HG02970 (cell line): ENCODE measurements at regions not wholly inside any gene's neighbourhood (a gene's known extent, or its start where the extent isn't known, plus 50 kb on each side); places are given as distances from the start of the nearest gene placed in this dataset.

ENCODE experiments used
- ATAC-seq: cut with Tn5 transposase; IDR thresholded peaks from one replicate; pipeline ENCODE4 v1.9.1; 2021; ENCODE audit warnings: mild to moderate bottlenecking, moderate library complexity, moderate number of reproducible peaks; ENCODE audit not compliant: unreplicated experiment, low FRiP score

GRCh38 chr9:87816036-87816435, 66.6 kb upstream of the SPATA31E1 start:
- ATAC-seq = no peak

GRCh38 chr9:87818308-87818707, 64.4 kb upstream of the SPATA31E1 start:
- no peak for ATAC-seq

GRCh38 chr9:87824216-87824875, 58.3 kb upstream of the SPATA31E1 start:
- ATAC-seq = no peak

- ATAC-seq = no peak
These were observed 57.8 kb upstream of the SPATA31E1 start for GRCh38 chr9:87824886-87825285.

- no peak for ATAC-seq
These were observed 56.3 kb upstream of the SPATA31E1 start for GRCh38 chr9:87826331-87826730.

GRCh38 chr9:87827341-87827740, 55.3 kb upstream of the SPATA31E1 start:
- ATAC-seq = no peak

- no peak for ATAC-seq
These were observed 52.9 kb upstream of the SPATA31E1 start for GRCh38 chr9:87829756-87830155.

- ATAC-seq = no peak
These were observed 52.2 kb upstream of the SPATA31E1 start for GRCh38 chr9:87830446-87830845.

GRCh38 chr9:87831159-87831558, 51.5 kb upstream of the SPATA31E1 start:
- no peak for ATAC-seq
